ENCODE measurements at regions not wholly inside any gene's neighbourhood (a gene's known extent, or its start where the extent isn't known, plus 50 kb on each side); places are given as distances from the start of the nearest gene placed in this dataset.

- no peaks in the 10 kb centered on the region for H3K27me3 ChIP-seq (ENCODE audit: insufficient read depth, low read depth, low read length)
- no peaks in the 10 kb centered on the region for H3F3A ChIP-seq (ENCODE audit: insufficient read depth, low read length, poor library complexity, severe bottlenecking)
- H3K36me3 ChIP-seq (ENCODE audit: insufficient read depth, low read length), result no peaks in the 10 kb centered on the region
- no peaks in the 10 kb centered on the region for H3K9me2 ChIP-seq (ENCODE audit: insufficient read depth, low read length)
- H3K4me3 ChIP-seq (ENCODE audit: low read length), result no peak overlapping the region
- no peak overlapping the region for H3K9ac ChIP-seq (ENCODE audit: low read length)
- H3K27ac ChIP-seq (ENCODE audit: low read length), result no peak overlapping the region
- no peak overlapping the region for H2AFZ ChIP-seq (ENCODE audit: low read depth, low read length)
- no peaks in the 10 kb centered on the region for H4K20me1 ChIP-seq (ENCODE audit: insufficient read depth)
- H3K9me3 ChIP-seq (ENCODE audit: low read length), result no peaks in the 10 kb centered on the region
- H3K4me2 ChIP-seq (ENCODE audit: low read length), result no peak overlapping the region
- no peak for TF ChIP-seq EZH2 (IDR thresholded peaks at IDR 0.05; ENCODE audit: borderline replicate concordance, insufficient read depth, low read length, poor library complexity, severe bottlenecking)
- no peak for TF ChIP-seq CTCF (IDR thresholded peaks at IDR 0.05; ENCODE audit: poor library complexity, severe bottlenecking)
- TF ChIP-seq SMC3 (conservative IDR thresholded peaks at IDR 0.05; ENCODE audit: poor library complexity), result no peak
- TF ChIP-seq POLR2AphosphoS5 (IDR thresholded peaks at IDR 0.05), result no peak
- no peak for TF ChIP-seq EP300 (conservative IDR thresholded peaks at IDR 0.05; ENCODE audit: poor library complexity, severe bottlenecking)
- TF ChIP-seq REST (IDR thresholded peaks at IDR 0.05; ENCODE audit: borderline replicate concordance), result no peak
- no peaks in the 10 kb centered on the region for H3K79me2 ChIP-seq (replicated peaks; ENCODE audit: insufficient read depth, low read length)
Observed at GRCh38 chr5:89342106-89342876, 459.3 kb upstream of the MEF2C start.

- H3K9me3 ChIP-seq (ENCODE audit: low read length), result no peaks in the 10 kb centered on the region
- H3K27ac ChIP-seq (ENCODE audit: low read length), result no peak overlapping the region
- no peaks in the 10 kb centered on the region for H3F3A ChIP-seq (ENCODE audit: insufficient read depth, low read length, poor library complexity, severe bottlenecking)
- H3K9me2 ChIP-seq (ENCODE audit: insufficient read depth, low read length), result no peaks in the 10 kb centered on the region
- no peak overlapping the region for H3K4me3 ChIP-seq (ENCODE audit: low read length)
- no peak for TF ChIP-seq MXI1 (conservative IDR thresholded peaks at IDR 0.05; ENCODE audit: poor library complexity, severe bottlenecking)
- H4K20me1 ChIP-seq (ENCODE audit: insufficient read depth), result no peaks in the 10 kb centered on the region
- no peak overlapping the region for H2AFZ ChIP-seq (ENCODE audit: low read depth, low read length)
- H3K27me3 ChIP-seq (ENCODE audit: insufficient read depth, low read depth, low read length), result no peaks in the 10 kb centered on the region
- H3K79me2 ChIP-seq (replicated peaks; ENCODE audit: insufficient read depth, low read length), result no peaks in the 10 kb centered on the region
- no peaks in the 10 kb centered on the region for H3K36me3 ChIP-seq (ENCODE audit: insufficient read depth, low read length)
- no peak overlapping the region for H3K4me2 ChIP-seq (ENCODE audit: low read length)
- H3K9ac ChIP-seq (ENCODE audit: low read length), result no peak overlapping the region
Observed at GRCh38 chr5:89338935-89339334, 456.0 kb upstream of the MEF2C start.

- Histone ChIP-seq H3K4me3 (ENCODE audit: low read length) (no peak overlapping the region), H3K36me3 (ENCODE audit: insufficient read depth, low read length) (no peaks in the 10 kb centered on the region), H3K27ac (ENCODE audit: low read length) (no peak overlapping the region), H3K27me3 (ENCODE audit: insufficient read depth, low read depth, low read length) (no peaks in the 10 kb centered on the region), H3K9me2 (ENCODE audit: insufficient read depth, low read length) (no peaks in the 10 kb centered on the region), H3K79me2 (replicated peaks; ENCODE audit: insufficient read depth, low read length) (no peaks in the 10 kb centered on the region), H2AFZ (ENCODE audit: low read depth, low read length) (no peak overlapping the region), H4K20me1 (ENCODE audit: insufficient read depth) (no peaks in the 10 kb centered on the region), H3K4me2 (ENCODE audit: low read length) (no peak overlapping the region), H3F3A (ENCODE audit: insufficient read depth, low read length, poor library complexity, severe bottlenecking) (no peaks in the 10 kb centered on the region), H3K9me3 (ENCODE audit: low read length) (no peaks in the 10 kb centered on the region), H3K9ac (ENCODE audit: low read length) (no peak overlapping the region)
- TF ChIP-seq SMC3 (conservative IDR thresholded peaks at IDR 0.05; ENCODE audit: poor library complexity) (no peak), MXI1 (conservative IDR thresholded peaks at IDR 0.05; ENCODE audit: poor library complexity, severe bottlenecking) (no peak), POLR2AphosphoS5 (IDR thresholded peaks at IDR 0.05) (no peak), CTCF (IDR thresholded peaks at IDR 0.05; ENCODE audit: poor library complexity, severe bottlenecking) (no peak), REST (IDR thresholded peaks at IDR 0.05; ENCODE audit: borderline replicate concordance) (no peak), EZH2 (IDR thresholded peaks at IDR 0.05; ENCODE audit: borderline replicate concordance, insufficient read depth, low read length, poor library complexity, severe bottlenecking) (no peak), EP300 (conservative IDR thresholded peaks at IDR 0.05; ENCODE audit: poor library complexity, severe bottlenecking) (no peak), TAF1 (IDR thresholded peaks at IDR 0.05; ENCODE audit: low read depth) (no peak), RAD21 (conservative IDR thresholded peaks at IDR 0.05) (no peak)
Observed at GRCh38 chr5:89336111-89336510, 453.1 kb upstream of the MEF2C start.

Measured in neural cell (in vitro differentiated cells).